Colonic mucosa (tissue), 4 donors: ENCODE measurements at regions not wholly inside any gene's neighbourhood (a gene's known extent, or its start where the extent isn't known, plus 50 kb on each side); places are given as distances from the start of the nearest gene placed in this dataset.

Source experiments
- DNase-seq: peaks from one replicate; pipeline ENCODE4 v3.0.0-alpha.2; 2020
- H3K27ac ChIP-seq: fragments of 200-600 bp; one replicate; pipeline ENCODE4 v1.8.0; 2021
- H3K27me3 ChIP-seq: fragments of 200-600 bp; one replicate; pipeline ENCODE4 v1.8.0; 2021
- H3K36me3 ChIP-seq: fragments of 200-600 bp; one replicate; pipeline ENCODE4 v1.8.0; 2021
- H3K4me1 ChIP-seq: fragments of 200-600 bp; one replicate; pipeline ENCODE4 v1.8.0; 2021; ENCODE audit warnings: mild to moderate bottlenecking
- H3K4me3 ChIP-seq: fragments of 200-600 bp; one replicate; pipeline ENCODE4 v1.8.0; 2021
- H3K9ac ChIP-seq, 2 donors: one replicate each; pipeline ENCODE4 v1.7.0; 2013; ENCODE audit warnings: control low read depth in 2 of 2, low read depth in 2 of 2, low read length in 2 of 2
- H3K9me3 ChIP-seq: fragments of 200-600 bp; one replicate; pipeline ENCODE4 v1.8.0; 2021
- CTCF ChIP-seq: fragments of 200-600 bp; IDR thresholded peaks from one replicate; pipeline ENCODE4 v1.8.0; 2022; ENCODE audit warnings: antibody characterized with exemption, mild to moderate bottlenecking
- intact Hi-C: fragments of 100-400 bp; cut with DNase I; formaldehyde crosslinking; loops from one replicate; pipeline ENCODE4 v1.14.1; 2022
- donor health status: healthy.
- donor health status: DM: no; HTN: no; CAD: no.
- donor health status: DM: no; HTN: no; CAD: no.

- DNase-seq: peak; percentile 19
- no peak overlapping the region for H3K9ac ChIP-seq
- H3K27me3 ChIP-seq: no peaks in the 10 kb centered on the region
- intact Hi-C loops: no loop called here
- no peak for TF ChIP-seq CTCF
- H3K9me3 ChIP-seq: no peaks in the 10 kb centered on the region
- H3K4me3 ChIP-seq: no peak overlapping the region
- H3K4me1 ChIP-seq: no peaks in the 10 kb centered on the region
- no peaks in the 10 kb centered on the region for H3K36me3 ChIP-seq
- no peak overlapping the region for H3K27ac ChIP-seq
These were observed 105.2 kb downstream of the TMEM100 start for GRCh38 chr17:55617441-55617840.

GRCh38 chr17:55614061-55614460 lies 102.8 kb upstream of the SMIM36 start:
- H3K4me1 ChIP-seq: no peaks in the 10 kb centered on the region
- TF ChIP-seq CTCF: no peak
- no peak overlapping the region for H3K27ac ChIP-seq
- H3K4me3 ChIP-seq: no peak overlapping the region
- no peaks in the 10 kb centered on the region for H3K36me3 ChIP-seq
- intact Hi-C loops: no loop called here
- H3K27me3 ChIP-seq: no peaks in the 10 kb centered on the region
- H3K9me3 ChIP-seq: no peaks in the 10 kb centered on the region
- no peak for DNase-seq
- no peak overlapping the region for H3K9ac ChIP-seq

GRCh38 chr17:55612691-55613141 lies 101.5 kb upstream of the SMIM36 start:
- Histone ChIP-seq H3K4me3 (no peak overlapping the region), H3K9ac (no peak overlapping the region), H3K27me3 (no peaks in the 10 kb centered on the region), H3K4me1 (no peaks in the 10 kb centered on the region), H3K36me3 (no peaks in the 10 kb centered on the region), H3K9me3 (no peaks in the 10 kb centered on the region), H3K27ac (no peak overlapping the region)
- intact Hi-C loops: no loop called here
- DNase-seq: no peak
- no peak for TF ChIP-seq CTCF

GRCh38 chr17:55607731-55608341 lies 96.6 kb upstream of the SMIM36 start:
- peak; percentile 46 for DNase-seq
- Histone ChIP-seq H3K27ac (no peak overlapping the region), H3K36me3 (no peaks in the 10 kb centered on the region), H3K27me3 (no peaks in the 10 kb centered on the region), H3K9me3 (no peaks in the 10 kb centered on the region), H3K4me1 (no peaks in the 10 kb centered on the region), H3K9ac (no peak overlapping the region), H3K4me3 (no peak overlapping the region)
- TF ChIP-seq CTCF: no peak
- intact Hi-C loops: no loop called here

- no peaks in the 10 kb centered on the region for H3K36me3 ChIP-seq
- no peaks in the 10 kb centered on the region for H3K4me1 ChIP-seq
- H3K27me3 ChIP-seq: no peaks in the 10 kb centered on the region
- intact Hi-C loops: no loop called here
- DNase-seq: no peak
- no peak overlapping the region for H3K27ac ChIP-seq
- TF ChIP-seq CTCF: no peak
- H3K9ac ChIP-seq: no peak overlapping the region
- no peaks in the 10 kb centered on the region for H3K9me3 ChIP-seq
- H3K4me3 ChIP-seq: no peak overlapping the region
These were observed 95.2 kb upstream of the SMIM36 start for GRCh38 chr17:55606488-55606815.
